ENCODE measurements at regions not wholly inside any gene's neighbourhood (a gene's known extent, or its start where the extent isn't known, plus 50 kb on each side); places are given as distances from the start of the nearest gene placed in this dataset.

- Histone ChIP-seq H3K27me3 (ENCODE audit: insufficient read depth, low read length) (no peaks in the 10 kb centered on the region), H3K4me1 (ENCODE audit: insufficient read depth, low read length) (no peaks in the 10 kb centered on the region), H3K18ac (ENCODE audit: insufficient read length, low read depth, low read length) (no peak overlapping the region), H2BK15ac (ENCODE audit: low read depth, low read length) (no peak overlapping the region), H3K56ac (ENCODE audit: insufficient read length, low read depth, low read length) (no peak overlapping the region), H3T11ph (ENCODE audit: low read length) (no peak overlapping the region), H2AFZ (ENCODE audit: low read length) (no peak overlapping the region), H3K4ac (ENCODE audit: low read depth, low read length) (no peak overlapping the region), H2BK120ac (ENCODE audit: low read depth, low read length, poor library complexity, severe bottlenecking) (no peak overlapping the region), H3K4me2 (ENCODE audit: insufficient read depth, insufficient read length, low read length) (no peak overlapping the region), H3K23ac (ENCODE audit: insufficient read length, low read depth, low read length) (no peak overlapping the region), H3K9me3 (ENCODE audit: control insufficient read depth, low read depth, low read length) (no peaks in the 10 kb centered on the region), H3K79me1 (ENCODE audit: insufficient read depth, low read depth, low read length, poor library complexity, severe bottlenecking) (no peaks in the 10 kb centered on the region), H3K9ac (ENCODE audit: extremely low read depth, insufficient read length, low read length) (no peak overlapping the region), H4K8ac (replicated peaks; ENCODE audit: insufficient read length, low read depth, low read length) (no peak overlapping the region), H3K27ac (ENCODE audit: insufficient read length, low read depth, low read length) (no peak overlapping the region), H2AK5ac (ENCODE audit: insufficient read length, low read length) (no peak overlapping the region), H3K23me2 (ENCODE audit: insufficient read length, low read depth, low read length, poor library complexity, severe bottlenecking) (no peaks in the 10 kb centered on the region), H4K20me1 (ENCODE audit: control insufficient read depth, insufficient read depth, insufficient read length) (no peaks in the 10 kb centered on the region), H2BK12ac (ENCODE audit: insufficient read length, low read depth, low read length) (no peak overlapping the region), H2BK20ac (ENCODE audit: low read depth, low read length, poor library complexity, severe bottlenecking) (no peak overlapping the region), H4K5ac (ENCODE audit: insufficient read length, low read depth, low read length) (no peak overlapping the region), H3K14ac (ENCODE audit: insufficient read depth, low read length) (no peak overlapping the region), H4K91ac (ENCODE audit: insufficient read length, low read depth, low read length) (no peak overlapping the region), H3K79me2 (ENCODE audit: insufficient read depth, low read length) (no peaks in the 10 kb centered on the region), H2BK5ac (ENCODE audit: insufficient read length, low read length) (no peak overlapping the region)
- Mint-ChIP-seq H3K27me3 (ENCODE audit: low read depth) (no peaks in the 10 kb centered on the region; the same call in 1 of the 2 replicates), H3K36me3 (ENCODE audit: insufficient read depth in 1 of 3, low read depth in 3 of 3) (no peaks in the 10 kb centered on the region), H3K27ac (no peak overlapping the region), H3K4me3 (no peak overlapping the region), H3K9me3 (peaks cover 0 to 5% of the 10 kb centered on the region in 2 experiments; a peak in 1 of 5 replicates), H3K4me1 (peaks cover 0 to 3% of the 10 kb centered on the region in 2 experiments; a peak in 1 of 4 replicates)
- TF ChIP-seq, protein P1, sequence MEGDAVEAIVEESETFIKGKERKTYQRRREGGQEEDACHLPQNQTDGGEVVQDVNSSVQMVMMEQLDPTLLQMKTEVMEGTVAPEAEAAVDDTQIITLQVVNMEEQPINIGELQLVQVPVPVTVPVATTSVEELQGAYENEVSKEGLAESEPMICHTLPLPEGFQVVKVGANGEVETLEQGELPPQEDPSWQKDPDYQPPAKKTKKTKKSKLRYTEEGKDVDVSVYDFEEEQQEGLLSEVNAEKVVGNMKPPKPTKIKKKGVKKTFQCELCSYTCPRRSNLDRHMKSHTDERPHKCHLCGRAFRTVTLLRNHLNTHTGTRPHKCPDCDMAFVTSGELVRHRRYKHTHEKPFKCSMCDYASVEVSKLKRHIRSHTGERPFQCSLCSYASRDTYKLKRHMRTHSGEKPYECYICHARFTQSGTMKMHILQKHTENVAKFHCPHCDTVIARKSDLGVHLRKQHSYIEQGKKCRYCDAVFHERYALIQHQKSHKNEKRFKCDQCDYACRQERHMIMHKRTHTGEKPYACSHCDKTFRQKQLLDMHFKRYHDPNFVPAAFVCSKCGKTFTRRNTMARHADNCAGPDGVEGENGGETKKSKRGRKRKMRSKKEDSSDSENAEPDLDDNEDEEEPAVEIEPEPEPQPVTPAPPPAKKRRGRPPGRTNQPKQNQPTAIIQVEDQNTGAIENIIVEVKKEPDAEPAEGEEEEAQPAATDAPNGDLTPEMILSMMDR (conservative IDR thresholded peaks at IDR 0.05): no peak
- WGBS (ENCODE audit: extremely low coverage, insufficient read length, low lambda C conversion rate): no CpG with 5 or more reads among the region's 2 CpGs
- DNase-seq: no peak
Observed at GRCh38 chr3:73148682-73149081, 87.2 kb downstream of the EBLN2 start.
